Tongue (tissue), 1 donor: ENCODE measurements at regions not wholly inside any gene's neighbourhood (a gene's known extent, or its start where the extent isn't known, plus 50 kb on each side); places are given as distances from the start of the nearest gene placed in this dataset.
"Not testable (repeated sequence)": the region's sequence is repeated elsewhere in the genome, so short reads cannot be mapped to it uniquely, and the experiment has no call there.

Source experiments
- DNase-seq: peaks from one replicate; pipeline ENCODE4 v3.0.0-alpha.2; 2015

- DNase-seq = peak; percentile 28
Measured at GRCh38 chrY:12359867-12360266, 341.2 kb upstream of the USP9Y start.

GRCh38 chrY:12360496-12360895 lies 340.5 kb upstream of the USP9Y start:
- DNase-seq = no peak

- DNase-seq = no peak
Measured at GRCh38 chrY:12365311-12365910, 335.6 kb upstream of the USP9Y start.

GRCh38 chrY:12374588-12374987 lies 326.4 kb upstream of the USP9Y start:
- not testable (repeated sequence) for DNase-seq

- not testable (repeated sequence) for DNase-seq
Measured at GRCh38 chrY:12391655-12392559, 309.1 kb upstream of the USP9Y start.

- no peak for DNase-seq
Measured at GRCh38 chrY:12393190-12393589, 307.8 kb upstream of the USP9Y start.

GRCh38 chrY:12395381-12396120 lies 305.5 kb upstream of the USP9Y start:
- not testable (repeated sequence) for DNase-seq

- no peak for DNase-seq
Measured at GRCh38 chrY:12403916-12404315, 297.1 kb upstream of the USP9Y start.

GRCh38 chrY:12408236-12408635 lies 292.8 kb upstream of the USP9Y start:
- DNase-seq = no peak

- no peak for DNase-seq
Measured at GRCh38 chrY:12410696-12411095, 290.3 kb upstream of the USP9Y start.

- DNase-seq = peak; percentile 62
Measured at GRCh38 chrY:12421072-12421787, 279.8 kb upstream of the USP9Y start.

GRCh38 chrY:12421788-12422124 lies 279.3 kb upstream of the USP9Y start:
- DNase-seq = no peak

- no peak for DNase-seq
Measured at GRCh38 chrY:12422536-12422935, 278.5 kb upstream of the USP9Y start.

GRCh38 chrY:12423416-12424252 lies 277.4 kb upstream of the USP9Y start:
- no peak for DNase-seq

GRCh38 chrY:12425506-12425905 lies 275.5 kb upstream of the USP9Y start:
- no peak for DNase-seq

- no peak for DNase-seq
Measured at GRCh38 chrY:12427361-12427760, 273.7 kb upstream of the USP9Y start.

- DNase-seq = no peak
Measured at GRCh38 chrY:12431546-12431945, 269.5 kb upstream of the USP9Y start.

GRCh38 chrY:12438823-12439222 lies 262.2 kb upstream of the USP9Y start:
- DNase-seq = not testable (repeated sequence)

- no peak for DNase-seq
Measured at GRCh38 chrY:12444200-12444599, 256.8 kb upstream of the USP9Y start.

- not testable (repeated sequence) for DNase-seq
Measured at GRCh38 chrY:12446486-12447265, 254.4 kb upstream of the USP9Y start.

GRCh38 chrY:12448561-12448960 lies 252.5 kb upstream of the USP9Y start:
- DNase-seq = not testable (repeated sequence)
